Activated CD4-positive, alpha-beta T cell treated with anti-CD3 and anti-CD28 coated beads, Interleukin-2, amount 50 U/mL, for 16 hours (primary cell): ENCODE measurements at regions not wholly inside any gene's neighbourhood (a gene's known extent, or its start where the extent isn't known, plus 50 kb on each side); places are given as distances from the start of the nearest gene placed in this dataset.

ENCODE experiments used
- DNase-seq: peaks from one replicate; pipeline ENCODE4 v3.0.0-alpha.2; 2020

GRCh38 chr7:116425647-116426209, 73.8 kb upstream of the CAV2 start:
- DNase-seq, result no peak

DNA sequence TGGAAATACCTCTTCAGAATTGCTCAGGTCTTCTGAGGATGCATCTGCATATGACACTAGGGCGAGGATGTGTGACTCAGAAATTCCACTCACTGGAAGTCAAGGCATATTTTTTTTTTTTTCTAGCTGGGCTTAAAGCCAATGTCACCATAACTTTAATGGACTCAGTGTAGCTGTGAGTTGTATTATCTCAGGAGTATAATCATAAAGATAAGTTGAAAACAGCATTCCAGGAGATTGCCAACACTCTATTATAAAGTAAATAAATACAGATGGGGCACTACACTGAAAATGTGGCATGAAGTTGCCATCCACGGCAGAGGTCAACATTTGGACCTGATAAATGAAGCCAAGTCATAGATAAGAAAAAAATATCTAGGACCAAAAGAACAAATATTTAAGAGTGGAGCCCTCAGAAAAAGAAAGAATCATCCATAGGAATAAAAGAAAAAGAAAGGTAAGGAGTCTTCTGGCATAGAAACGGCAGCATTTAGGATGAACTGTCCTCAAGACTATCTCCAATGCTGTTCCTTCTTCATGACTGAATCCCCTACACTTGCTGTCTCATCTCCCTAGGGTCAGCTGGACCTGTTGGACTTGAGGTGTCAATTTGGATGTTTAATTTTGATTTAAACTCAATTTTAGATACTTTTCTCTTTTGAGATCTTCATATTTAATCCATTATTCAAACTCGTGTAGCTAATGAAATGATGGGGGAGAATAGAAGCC, 72.9 kb upstream of the CAV2 start:
- DNase-seq, result no peak

GRCh38 chr7:116429986-116430619, 69.4 kb upstream of the CAV2 start:
- no peak for DNase-seq

DNA sequence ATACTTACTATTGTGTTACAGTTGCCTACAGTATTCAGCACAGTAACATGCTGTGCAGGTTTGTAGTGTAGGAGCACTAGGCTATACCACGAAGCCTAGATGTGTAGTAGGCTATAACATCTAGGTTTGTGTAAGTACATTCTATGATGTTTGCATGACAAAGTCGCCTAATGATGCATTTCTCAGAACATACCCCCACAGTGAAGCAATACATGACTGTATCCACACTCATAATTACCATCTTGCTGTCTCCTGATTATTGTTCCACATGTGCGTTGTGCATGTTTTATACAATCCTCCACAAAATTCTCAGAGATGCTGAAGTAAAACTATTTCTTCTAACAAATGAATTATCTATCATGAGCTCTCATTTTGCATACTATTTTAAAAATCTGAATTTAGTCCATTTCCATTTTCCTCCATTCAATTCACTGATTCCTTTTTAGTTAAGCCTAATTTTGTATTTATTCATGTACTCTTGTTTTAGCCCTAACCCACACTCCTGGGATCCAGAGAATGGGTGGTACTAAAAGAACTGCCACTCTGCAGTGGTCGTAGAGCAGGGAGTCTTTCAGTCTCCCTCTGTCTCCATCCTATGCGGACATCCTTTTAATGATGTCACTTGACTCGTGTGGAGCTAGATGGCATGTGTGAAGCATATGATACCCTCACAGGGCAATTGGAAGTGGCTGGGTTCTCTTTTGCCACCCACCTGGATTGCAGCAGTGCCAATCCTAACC, 67.6 kb upstream of the CAV2 start:
- no peak for DNase-seq

DNA sequence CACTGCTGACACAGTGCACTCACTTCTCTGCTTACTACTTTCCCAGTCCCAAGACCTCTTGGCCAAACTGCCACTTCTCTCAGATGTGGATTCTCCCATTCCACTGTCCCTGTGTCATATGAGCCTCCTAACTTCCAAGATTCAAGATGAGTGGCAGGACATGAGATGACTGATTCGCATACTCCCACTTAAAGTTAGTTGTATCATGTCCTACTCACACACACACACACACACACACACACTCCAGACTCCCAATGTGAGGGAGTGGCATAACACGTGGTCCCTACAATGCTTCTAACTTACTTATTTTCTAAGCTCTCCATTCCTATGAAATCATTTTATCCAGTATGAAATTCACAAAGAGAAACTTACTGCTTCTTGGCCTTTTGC, 67.0 kb upstream of the CAV2 start:
- no peak for DNase-seq

DNA sequence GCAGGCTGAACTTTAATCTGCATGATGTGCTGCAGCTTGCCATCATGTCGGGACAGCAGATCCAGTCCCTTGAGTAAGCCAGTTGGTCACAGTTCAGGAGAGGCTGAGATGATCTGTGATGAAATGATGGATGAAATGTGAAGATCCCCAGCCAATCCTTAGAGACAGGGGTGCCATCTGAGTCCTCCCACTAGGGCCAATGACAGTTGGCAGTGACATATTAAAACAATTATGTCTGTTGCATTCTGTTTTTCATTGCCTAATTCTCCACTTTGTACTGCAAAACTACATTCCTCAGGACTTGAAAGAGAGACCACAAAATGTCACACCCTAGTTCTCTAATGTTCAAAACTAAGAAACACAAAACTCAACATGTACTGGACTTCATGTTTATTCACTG, 66.3 kb upstream of the CAV2 start:
- DNase-seq, result no peak

GRCh38 chr7:116434820-116435341, 64.7 kb upstream of the CAV2 start:
- DNase-seq, result no peak

DNA sequence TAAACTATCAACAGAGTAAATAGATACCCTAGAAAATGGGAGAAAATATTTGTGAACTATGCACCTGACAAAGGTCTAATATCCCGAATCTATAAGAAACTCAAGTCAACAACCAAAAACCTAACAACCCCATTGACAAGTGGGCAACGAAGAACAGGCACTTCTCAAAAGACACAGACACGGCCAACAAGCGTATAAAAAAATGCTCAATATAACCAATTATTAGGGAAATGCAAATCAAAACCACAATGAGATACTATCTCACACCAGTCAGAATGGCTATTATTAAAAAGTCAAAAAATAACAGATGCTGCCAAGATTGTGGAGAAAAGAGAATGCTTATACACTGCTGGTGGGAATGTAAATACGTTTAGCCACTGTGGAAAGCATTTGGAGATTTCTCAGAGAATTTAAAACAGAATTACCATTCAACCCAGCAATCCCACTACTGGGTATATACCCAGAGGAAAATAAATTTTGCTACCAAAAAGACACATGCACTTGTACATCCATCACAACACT, 63.2 kb upstream of the CAV2 start:
- DNase-seq, result no peak

- DNase-seq, result no peak
These were observed 61.3 kb upstream of the CAV2 start for GRCh38 chr7:116438267-116438666.

DNA sequence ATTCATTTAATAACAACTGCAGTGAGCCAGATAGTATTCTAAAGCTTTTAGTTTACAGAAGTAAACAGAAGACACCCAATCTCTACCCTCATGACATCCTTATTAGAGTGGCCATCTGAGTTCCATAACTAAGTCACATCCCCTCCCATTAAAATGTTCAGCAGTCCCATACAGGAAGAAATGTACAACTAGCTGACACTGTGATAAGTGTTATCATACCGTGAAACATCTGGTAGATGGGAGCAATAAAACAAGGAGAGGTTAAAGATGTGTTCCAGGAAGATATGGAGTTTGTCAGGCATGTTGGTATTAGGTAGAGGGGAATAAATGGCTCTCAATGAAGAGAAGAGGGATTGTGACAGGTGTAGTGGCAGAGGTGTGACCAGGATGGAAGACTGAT, 60.5 kb upstream of the CAV2 start:
- DNase-seq, result no peak

DNA sequence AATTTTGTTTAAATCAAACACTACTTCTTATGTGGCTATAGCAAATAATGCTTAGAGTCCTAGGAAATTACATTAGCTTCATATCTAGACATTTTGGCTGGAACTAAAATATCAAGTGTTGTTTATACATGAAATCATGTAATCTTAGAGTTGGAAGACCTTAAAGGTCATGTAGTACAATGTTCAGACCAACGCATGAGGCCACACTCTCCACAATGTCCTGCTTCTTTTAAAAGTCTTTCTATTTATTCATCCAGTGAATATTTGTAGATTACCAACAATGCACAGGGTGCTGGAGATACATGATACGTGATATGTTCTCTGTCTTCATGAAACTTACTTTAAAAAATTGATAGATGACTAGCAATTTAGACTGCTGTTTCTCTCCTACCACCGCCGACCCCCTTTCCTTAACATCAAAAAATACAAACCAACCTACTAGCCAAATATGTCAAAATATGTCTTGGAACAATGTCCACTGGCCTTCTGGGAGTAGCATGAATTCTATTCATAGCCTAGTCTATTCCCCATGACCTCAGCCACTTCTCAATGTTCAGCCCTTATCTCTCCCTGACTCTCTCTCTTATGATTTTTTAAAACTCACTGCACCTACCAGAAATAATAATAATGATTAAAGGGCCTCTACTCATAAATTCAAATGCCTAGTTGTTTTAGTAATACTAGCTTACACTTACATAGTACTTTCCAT, 59.5 kb upstream of the CAV2 start:
- DNase-seq, result no peak

DNA sequence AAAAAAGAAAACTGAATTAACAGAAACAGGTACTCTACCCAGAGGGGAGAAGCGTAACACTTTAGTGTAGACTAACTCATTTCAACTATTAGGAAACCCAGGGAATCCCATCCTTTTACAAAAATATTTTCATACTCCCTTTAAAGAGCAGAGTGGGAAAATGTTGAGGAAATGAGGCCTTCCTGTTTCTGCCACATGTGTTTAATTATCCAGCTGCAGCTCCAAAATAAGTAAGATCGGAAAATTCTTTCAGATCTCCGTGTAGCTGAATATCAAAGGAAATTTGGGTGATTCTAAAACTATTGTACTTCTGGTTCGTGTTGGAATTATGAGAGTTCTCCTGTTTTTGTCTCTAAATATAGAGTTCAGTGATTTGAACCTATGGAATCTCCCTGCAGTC, 58.0 kb upstream of the CAV2 start:
- DNase-seq, result no peak

DNA sequence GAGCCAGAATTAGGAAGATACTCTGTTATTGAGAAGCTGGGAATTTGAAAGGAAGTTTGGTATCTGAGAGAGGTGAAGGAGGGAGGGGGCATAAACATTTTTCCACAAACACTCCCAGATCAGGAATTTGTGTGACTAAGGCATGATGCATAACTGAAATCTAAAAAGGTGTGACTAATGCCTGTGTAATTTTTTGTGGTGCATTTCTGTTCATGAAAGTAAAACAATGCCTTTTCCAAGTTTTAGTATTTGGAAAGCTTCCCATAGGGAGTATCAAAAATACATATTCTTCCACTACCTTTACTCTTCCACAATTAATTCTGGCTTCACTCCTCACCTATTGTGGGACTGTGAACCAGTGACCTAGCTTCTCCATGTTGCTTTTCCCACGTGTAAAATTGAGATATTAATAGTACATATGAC, 56.4 kb upstream of the CAV2 start:
- DNase-seq, result no peak

DNA sequence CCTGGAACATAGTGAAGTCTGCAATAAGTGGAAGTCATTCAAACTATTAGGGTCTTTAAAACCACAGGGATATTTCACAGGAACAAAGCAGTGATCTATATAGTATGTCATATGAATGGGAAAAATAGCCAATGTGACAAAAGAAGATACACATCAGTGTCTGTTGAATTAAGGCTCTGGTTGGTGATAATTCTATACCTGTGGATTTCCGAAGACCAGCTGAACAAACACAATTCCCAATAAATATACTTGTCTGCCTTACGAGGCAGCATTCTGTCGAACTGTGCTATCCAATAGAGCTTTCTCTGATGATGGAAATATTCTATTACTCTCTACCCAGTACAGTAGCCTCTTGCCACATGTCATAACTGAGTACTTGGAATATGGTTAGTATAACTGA, 55.9 kb upstream of the CAV2 start:
- DNase-seq, result no peak

DNA sequence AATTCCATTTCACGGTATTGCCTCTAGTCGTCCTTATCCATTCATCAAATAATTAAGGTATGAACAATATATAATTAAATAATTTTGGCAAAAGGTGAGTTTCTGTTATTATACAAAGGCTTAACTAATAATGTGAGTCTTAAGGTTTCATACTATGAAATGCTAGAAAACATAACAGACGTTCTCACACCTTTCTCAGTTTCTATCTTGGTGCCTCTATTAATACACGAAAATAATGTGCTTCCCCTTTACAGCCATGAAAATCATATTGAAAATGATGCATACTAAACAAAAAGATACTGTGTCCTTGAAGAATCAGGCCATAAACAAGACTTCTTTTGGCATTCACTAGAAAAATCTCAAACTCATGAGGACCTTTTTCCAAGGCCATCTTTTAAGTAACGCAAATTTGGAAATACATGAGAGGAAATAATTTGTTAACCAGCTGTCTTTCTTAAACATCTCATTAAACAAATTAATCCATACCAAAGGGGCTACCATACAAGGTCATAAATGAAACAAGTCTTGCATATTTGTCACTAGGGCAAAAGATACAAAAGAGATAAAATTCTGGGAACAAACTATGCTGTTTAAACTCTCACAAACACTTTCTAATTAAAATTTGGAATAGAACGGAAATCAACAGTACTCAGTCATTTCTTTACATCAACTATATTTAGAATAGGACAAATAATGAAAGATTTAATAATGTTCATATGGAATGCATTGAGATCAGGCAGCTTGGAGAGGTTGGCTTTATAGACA, 53.9 kb upstream of the CAV2 start:
- no peak for DNase-seq

DNA sequence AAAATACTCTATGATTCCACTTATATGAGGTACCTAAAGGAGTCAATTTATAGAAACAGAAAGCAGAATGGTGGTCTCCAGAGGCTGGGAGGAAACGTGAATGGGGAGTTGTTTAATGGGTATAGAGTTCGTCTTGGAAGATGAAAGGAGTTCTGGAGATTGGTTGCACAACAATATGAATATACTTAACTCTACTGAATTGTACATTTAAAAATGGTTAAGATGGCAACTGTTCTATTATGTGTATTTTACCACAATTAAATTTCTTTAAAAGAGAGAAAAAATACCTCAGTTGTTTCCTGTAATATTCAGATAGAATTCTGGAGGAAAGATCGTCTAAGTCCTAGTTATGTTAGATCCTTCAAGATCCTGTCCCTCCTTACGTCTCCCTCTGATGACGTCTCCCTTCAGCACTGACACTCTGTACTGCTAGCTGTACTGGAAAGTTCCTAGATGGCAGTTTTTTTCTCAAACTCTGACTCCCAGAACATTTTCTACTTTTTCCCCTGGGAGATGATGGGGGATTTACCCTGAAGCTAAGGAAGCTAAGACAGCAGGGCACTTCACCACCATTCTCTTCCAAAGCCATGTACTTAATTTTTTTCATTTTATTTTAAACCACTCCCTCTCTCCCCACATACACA, 53.2 kb upstream of the CAV2 start:
- no peak for DNase-seq

DNA sequence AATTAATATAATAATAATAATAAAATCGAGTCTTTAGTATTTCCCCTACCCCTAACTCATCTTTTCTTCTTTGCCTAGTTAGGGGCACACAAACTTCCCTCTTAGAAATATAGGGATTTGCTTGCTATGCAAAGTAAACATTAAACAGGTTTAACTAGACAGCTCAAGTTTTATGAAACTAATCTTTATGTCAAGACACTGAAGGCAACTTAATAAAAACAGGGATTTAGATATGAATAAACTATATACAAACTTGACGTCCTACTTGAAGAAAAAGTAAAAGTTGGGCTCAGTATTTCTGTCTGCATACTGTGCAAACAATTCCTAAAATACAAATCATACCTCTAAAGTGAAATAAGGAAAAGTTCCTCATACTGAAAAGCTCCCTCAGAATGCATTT, 52.1 kb upstream of the CAV2 start:
- DNase-seq, result no peak

DNA sequence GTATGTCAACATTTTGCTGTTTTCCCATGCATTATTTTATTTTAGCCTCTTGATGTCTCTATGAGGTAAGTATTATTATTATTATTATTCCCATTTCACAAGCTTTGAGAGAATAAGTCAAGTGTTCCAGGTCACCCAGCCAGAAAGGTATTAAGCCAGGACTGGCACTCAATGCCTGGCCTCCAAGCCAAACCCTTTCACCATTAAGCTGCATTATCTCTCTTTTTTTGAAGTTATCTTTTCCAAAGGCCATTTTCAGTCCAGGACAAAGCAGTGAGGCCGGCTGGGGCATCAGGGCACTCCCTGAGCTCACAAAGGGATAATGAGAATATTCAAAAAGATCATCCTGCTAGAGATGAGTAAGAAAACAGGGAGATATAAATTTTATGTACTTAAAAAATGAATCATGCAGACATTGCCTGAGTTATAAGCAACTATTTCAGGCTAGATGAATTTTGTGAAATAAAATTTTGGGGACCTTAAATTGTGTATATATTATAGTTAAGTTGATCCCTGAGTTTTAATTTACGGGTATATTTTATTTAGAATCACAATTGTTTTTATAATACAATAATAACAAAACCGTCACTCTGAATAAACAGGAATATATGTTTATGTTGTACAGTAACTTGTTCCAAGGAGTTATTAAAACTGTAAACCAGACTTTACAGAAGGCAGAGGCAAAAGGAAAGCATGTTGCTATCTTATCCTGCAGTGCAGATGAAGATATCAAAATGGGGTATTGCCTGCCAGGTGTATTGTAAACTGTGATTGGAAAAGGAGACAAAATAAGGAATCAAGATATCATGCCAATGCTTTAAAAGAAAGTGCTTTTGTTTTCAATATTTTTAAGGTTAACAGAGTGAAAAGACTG, 51.3 kb upstream of the CAV2 start:
- no peak for DNase-seq

- DNase-seq, result no peak
These were observed 50.1 kb upstream of the CAV2 start for GRCh38 chr7:116449441-116449840.
